Neural cell (in vitro differentiated cells): ENCODE measurements at regions not wholly inside any gene's neighbourhood (a gene's known extent, or its start where the extent isn't known, plus 50 kb on each side); places are given as distances from the start of the nearest gene placed in this dataset.

Source experiments
- SMC3 ChIP-seq: fragments of 450-650 bp; conservative IDR thresholded peaks from 2 replicates; pipeline ENCODE4 v1.6.1; 2014; ENCODE audit warnings: antibody characterized with exemption, mild to moderate bottlenecking, moderate library complexity; ENCODE audit not compliant: poor library complexity
- TAF1 ChIP-seq: IDR thresholded peaks from 2 replicates; pipeline ENCODE4 v1.6.1; 2012; ENCODE audit warnings: low read depth
- TF ChIP-seq, protein P1 (sequence below): fragments of 450-650 bp; IDR thresholded peaks from 2 replicates; pipeline ENCODE4 v1.5.1; 2014; ENCODE audit warnings: antibody characterized with exemption, mild to moderate bottlenecking, moderate library complexity; ENCODE audit not compliant: poor library complexity, severe bottlenecking

- no peak for TF ChIP-seq SMC3
- TF ChIP-seq, protein P1, sequence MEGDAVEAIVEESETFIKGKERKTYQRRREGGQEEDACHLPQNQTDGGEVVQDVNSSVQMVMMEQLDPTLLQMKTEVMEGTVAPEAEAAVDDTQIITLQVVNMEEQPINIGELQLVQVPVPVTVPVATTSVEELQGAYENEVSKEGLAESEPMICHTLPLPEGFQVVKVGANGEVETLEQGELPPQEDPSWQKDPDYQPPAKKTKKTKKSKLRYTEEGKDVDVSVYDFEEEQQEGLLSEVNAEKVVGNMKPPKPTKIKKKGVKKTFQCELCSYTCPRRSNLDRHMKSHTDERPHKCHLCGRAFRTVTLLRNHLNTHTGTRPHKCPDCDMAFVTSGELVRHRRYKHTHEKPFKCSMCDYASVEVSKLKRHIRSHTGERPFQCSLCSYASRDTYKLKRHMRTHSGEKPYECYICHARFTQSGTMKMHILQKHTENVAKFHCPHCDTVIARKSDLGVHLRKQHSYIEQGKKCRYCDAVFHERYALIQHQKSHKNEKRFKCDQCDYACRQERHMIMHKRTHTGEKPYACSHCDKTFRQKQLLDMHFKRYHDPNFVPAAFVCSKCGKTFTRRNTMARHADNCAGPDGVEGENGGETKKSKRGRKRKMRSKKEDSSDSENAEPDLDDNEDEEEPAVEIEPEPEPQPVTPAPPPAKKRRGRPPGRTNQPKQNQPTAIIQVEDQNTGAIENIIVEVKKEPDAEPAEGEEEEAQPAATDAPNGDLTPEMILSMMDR = no peak
- no peak for TF ChIP-seq TAF1
Measured at GRCh38 chr21:20944139-20944538, 54.1 kb upstream of the NCAM2 start.
